ENCODE measurements at regions not wholly inside any gene's neighbourhood (a gene's known extent, or its start where the extent isn't known, plus 50 kb on each side); places are given as distances from the start of the nearest gene placed in this dataset.
"Not testable (repeated sequence)": the region's sequence is repeated elsewhere in the genome, so short reads cannot be mapped to it uniquely, and the experiment has no call there.

DNA sequence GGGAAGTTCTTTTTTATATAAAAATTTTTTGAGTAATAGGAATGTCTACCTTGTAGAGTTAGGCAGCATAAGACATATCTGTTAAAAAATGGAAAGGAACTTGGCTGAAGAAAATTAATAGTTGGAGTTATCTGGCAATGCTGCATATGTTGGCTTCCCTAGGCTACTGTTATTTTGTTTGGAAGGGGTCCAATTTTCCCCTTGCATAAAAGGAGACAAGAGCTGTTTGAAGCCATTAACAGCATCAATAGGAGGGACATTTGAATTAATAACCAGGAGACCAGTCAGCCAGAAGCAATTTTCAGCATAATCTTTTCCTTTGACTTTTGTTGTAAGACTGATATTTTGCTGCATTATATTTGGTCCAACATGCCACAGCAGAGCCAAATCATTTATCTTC is 80.9 kb upstream of the TAB2 start:
- peak in 2 of 3 donors; percentile 35 to 49 for DNase-seq

DNA sequence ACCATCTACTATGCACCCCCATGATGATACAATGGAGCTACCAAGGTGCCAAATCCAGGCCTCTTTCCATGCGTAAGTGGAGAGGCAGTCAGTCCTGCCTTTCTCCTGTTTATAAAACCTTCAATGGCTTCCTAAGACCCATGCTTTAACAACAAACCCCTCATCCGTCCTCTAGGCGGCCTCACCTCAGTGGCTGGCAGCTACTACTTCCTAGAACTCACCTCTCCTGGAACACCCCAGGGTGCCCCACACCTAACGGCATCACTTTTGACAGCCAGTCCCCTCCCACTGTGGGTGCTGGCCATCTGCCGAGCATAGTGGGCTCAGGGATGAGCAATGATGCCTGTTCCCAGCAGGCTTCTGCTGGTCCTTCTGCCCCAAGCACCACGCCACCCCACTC is 80.0 kb upstream of the TAB2 start:
- no peak for DNase-seq

DNA sequence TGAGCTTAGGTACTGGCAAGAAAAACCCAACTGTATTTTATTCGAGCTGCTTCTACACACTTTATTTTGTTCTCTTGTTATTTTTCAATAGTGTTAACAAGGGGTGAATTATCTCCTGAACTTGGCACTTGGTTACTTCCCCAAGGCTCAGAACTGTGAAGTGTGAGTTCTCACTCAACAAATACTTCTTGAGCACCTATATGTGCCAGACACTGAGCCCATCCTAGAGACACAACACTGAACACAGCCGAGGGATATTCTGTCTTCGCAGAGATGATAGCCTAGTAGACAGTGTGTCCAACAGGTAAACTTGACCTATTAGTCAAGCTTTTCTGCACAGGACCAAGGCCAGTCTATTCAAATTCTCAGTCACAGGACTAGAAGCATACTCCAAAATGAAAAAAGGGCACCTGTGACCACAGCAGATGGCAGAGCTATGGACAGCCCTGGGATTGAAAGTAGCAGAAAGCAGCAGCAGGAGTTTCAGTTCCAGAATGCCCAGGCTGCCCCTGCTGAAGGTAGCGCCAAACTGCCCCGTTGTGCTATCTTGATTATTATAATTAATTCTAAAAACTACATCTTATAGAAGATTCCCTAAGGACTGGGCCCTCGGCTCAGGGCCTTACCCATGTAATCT is 77.8 kb upstream of the TAB2 start:
- DNase-seq: no peak

DNA sequence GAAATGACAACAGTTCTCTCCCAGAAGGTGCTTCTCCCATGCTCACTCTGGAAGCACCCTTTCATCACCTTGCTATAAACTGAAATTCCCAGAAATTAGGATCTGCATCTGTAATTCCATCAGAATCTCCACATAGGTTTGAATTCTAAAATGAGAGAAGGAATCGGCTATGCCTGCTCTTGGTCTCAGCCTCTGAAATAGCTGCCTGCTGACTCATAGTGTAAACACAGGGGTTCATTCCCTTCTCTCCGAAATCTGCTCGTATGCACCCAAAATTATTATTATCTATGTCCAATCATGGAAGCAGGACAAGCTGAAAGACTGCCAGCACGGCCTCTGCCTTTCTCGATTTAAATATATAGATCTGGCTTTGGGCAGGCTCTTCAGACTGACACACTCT is 74.6 kb upstream of the TAB2 start:
- DNase-seq: no peak

DNA sequence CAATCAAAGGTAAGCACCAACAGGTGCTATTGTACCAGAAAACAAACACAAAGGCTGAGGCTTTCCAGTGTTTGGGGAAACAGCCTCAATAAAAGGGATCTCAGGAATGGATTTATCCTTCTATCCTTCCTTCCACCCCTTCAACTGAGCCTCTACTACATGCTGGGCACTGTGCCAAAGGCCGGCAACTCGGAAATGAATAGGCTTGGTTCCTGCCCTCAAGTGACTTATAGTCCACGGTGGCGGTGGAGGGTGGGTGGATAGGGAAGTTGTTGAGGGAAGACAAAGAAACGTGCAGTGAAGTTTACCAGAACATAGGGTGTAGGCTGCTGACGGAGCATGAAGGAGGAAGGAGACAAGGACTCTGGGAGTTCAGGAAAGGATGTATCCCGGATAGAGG is 73.4 kb upstream of the TAB2 start:
- DNase-seq: no peak

DNA sequence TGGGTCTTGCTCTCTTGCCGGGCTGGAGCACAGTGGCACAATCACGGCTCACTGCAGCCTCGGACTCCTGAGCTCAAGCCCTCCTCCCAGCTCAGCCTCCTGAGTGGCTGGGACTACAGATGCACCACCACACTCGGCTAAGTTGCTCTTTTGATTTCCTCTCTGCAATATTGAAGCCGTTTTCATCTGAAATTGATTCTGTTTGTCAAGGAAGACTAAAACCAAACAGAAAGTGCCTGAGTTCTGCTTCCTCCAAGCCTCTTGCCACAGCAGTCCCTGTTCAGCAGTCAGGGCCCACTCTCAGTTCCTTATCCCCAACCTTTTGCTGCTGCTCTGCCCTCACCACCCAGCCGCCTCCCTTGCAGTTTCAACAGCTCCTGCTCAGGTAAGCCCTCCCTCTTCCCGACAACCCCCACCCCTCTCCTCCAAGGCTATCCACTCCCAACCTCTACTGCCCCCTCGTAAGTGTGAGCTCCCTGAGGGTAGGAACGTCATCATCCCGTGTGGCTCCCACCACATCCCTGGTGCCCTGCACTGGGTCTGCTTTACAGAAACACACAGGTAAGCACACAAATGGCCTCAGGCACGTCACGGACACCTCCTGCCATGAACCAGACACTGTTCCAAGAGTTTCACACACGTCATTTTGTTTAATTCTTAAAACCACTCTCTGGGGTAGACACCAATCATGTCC is 70.7 kb upstream of the TAB2 start:
- DNase-seq: peak in 1 of 3 donors; percentile 36

DNA sequence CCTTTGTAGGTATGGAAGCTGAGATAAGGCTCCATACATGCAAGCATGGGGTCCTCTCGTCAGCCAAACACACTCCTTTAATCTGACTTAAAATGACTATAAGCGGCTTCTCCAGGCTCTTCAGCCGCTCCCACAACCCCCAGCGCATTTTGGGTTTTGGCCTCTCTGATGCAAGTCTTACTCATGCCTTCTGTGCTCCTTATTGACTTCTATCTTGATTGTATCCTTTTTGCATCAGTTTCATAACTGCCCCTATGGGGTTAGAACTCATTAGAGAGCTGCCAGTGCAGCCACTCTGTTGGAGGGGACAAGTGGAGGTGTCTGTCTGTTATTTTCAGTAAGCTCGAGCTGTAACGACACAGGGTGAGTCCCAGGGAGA is 70.1 kb upstream of the TAB2 start:
- DNase-seq: no peak

DNA sequence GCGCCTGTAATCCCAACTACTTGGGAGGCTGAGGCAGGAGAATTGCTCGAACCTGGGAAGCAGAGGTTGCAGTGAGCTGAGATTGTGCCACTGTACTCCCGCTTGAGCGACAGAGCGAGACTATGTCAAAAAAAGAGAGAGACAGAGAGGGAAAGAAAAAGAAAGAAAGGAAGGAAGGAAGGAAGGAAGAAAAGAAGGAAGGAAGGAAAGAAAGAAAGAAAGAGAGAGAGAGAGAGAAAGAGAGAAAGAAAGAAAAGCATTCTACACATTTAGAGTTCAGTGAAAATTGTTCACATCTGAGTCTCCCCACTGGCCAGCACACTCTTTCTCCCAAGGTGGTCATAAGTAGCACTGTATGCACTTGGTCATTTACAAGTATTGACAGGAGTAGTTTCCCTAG is 69.2 kb upstream of the TAB2 start:
- not testable (repeated sequence) for DNase-seq

DNA sequence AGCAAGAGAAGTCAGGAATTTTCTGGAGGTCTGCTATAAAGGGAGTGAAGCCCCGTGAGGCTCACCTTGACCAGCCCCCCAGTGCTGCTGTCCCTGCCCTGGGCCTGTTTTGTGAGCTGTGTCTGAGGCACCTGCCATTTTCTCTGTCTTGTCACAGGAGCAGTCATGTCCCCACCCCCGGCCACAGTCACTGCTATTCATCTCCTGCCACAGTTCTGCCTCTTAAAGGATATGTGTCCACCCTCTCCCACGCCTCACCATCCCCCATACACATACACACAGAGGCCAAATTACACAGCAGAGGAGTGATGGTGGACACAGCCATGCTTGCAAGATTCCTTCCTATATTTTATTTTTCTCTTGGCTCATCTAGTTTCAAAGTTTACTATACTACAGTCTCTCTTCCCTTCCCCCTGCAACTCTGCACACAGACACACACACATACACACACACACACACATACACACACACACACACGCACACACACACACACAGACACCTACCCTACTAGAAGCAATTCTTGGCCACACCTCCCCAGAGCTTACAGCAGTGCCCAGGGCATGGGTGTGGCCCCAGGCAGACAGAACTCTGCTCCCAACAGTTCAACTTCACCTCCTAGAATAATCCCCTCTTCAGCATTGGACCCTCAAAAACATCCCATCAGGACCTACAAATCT is 68.7 kb upstream of the TAB2 start:
- DNase-seq: no peak

DNA sequence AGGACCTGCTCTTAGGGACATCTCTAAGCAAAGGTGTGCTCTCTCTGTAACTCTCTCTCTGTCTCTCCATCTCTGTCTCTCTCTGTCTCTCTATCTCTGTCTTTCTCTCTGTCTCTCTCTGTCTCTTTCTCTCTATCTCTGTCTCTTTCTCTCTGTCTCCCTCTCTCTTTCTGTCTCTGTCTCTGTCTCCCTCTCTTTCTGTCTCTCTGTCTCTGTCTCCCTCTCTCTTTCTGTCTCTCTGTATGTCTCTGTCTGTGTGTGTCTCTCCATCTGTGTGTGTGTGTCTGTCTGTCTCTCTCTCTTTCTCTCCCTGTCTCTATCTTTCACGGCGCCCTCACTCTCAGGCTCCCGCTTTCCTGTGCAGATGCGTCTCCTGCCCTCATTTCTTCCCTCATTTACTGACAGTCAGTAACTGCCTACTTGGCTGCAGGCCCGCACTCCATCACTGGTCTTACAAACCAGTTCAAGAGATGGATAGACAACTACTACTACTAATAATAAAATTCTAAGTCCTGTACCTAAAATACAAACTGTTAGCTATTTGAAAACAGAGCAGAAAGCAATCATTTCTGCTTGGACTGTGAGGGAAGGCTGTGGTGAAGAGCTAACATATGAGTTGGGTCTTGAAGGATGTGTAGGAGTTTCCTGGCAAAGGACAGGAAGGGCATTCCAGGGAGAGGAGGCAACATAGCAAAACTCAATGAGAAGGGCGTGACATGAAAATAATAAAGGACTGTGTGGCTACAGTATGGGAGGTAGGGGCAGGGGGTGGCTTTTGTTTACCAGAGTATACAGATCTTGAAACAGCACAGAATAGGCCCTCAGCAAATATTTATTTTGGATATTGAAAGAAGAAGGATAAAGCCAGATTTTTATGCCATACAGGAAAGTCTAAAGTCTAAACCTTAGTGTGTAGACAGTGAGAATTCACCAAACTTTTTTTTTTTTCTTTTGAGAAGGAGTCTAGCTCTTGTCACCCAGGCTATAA is 67.8 kb upstream of the TAB2 start:
- no peak for DNase-seq

DNA sequence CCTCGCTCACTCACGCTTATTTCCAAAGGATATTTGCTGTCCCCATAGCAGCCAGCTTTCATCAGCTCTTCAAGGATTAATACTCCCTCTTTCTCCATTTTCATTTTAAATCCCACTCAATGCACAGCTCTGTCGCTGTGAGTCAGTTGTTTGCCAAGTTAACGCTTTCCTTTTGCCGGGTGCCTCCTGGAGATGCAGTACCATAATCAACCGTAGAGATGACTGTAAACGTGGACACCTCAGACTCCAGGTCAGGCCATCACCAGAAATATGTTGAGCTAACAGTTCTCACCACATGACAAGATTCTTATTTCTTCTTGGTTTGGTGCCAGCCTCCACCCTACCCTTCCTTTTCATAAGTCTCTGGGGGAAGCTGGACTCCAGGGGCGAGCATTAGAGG is 66.6 kb upstream of the TAB2 start:
- DNase-seq: no peak

DNA sequence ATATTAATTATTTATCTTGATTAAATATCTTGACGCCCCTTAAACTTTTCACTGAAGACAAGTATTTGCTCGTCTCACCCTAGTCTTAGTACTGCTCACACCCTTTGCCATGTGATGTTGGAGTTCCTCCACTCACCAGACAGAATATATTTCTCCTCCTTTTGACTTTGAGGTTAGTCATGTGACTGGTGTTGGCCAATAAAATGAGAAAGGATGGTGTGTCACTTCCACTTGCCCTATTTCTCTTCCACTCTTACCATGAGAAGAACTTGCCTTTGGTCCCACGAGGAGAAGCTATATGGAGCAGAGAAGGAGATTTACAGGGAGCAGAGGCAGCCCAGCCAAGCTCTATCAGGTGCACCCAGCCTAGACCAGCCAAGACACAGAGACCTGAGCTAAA is 64.9 kb upstream of the TAB2 start:
- no peak for DNase-seq

DNA sequence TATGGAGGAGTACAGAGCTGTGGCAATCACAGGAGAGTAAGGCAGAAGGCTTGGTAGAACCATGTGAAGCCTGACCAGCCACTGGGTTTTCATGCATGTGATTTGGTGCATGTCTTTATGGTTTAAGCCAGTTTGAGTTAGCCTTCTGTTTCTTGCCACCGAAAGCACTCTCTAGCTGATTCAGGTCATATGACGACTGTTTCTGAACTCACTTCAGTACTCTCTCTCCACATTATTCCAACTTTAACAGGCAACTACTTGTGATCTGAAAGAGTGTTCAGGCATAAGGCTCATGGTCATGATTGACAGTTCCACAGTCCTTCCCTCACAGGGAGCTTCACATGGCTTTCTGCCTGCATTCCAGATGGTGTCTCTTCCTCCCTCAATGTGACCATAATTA is 63.3 kb upstream of the TAB2 start:
- DNase-seq: no peak

DNA sequence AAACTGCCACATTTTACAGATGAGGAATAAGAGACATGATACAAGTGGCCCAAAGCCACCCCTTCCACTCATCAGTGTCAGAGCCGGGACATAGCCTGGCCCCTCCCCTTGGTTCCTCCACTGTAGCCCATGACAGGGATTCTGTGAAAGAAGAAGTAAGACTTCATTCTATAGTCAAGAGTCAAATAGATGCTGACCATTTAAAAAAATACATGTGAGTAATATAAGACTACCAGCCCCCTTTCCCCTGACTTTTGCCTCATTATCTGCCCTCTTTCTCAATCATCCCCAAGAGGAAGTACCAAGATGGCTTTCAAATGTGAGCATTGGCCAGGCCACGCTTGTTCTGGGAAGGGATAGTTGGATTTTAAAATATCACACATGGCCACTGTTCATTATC is 57.8 kb upstream of the TAB2 start:
- DNase-seq: no peak

DNA sequence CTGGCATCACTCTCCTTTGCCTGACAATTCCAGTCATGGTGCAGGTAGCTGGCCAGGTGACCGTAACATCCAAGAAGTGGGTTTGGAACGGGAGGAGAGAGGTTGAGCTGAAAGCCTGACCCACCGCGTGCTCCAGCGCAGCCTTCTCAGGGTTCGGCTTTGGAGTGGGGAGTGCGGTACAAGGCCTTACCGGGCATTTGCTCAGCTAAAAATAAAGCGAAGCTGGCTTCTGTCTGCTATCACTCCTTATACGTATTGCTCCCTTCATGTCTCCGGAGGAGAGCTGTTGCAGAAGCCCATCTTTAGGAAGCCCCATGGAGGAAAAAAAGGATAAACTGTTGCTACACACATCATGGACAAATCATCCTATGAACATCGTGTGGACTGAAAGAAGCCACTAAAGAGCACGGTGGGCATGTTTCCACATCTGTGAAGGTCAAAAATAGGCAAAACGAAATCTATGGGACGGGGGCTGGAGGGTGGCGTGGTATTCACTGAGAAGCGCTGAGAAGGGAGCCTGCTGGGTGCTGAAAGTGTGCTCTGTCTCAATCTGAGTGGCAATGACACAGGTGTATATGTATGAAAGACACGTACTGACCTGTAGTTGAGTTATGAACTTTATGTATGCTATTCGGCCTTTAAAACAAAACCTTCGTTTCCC is 57.2 kb upstream of the TAB2 start:
- no peak for DNase-seq

DNA sequence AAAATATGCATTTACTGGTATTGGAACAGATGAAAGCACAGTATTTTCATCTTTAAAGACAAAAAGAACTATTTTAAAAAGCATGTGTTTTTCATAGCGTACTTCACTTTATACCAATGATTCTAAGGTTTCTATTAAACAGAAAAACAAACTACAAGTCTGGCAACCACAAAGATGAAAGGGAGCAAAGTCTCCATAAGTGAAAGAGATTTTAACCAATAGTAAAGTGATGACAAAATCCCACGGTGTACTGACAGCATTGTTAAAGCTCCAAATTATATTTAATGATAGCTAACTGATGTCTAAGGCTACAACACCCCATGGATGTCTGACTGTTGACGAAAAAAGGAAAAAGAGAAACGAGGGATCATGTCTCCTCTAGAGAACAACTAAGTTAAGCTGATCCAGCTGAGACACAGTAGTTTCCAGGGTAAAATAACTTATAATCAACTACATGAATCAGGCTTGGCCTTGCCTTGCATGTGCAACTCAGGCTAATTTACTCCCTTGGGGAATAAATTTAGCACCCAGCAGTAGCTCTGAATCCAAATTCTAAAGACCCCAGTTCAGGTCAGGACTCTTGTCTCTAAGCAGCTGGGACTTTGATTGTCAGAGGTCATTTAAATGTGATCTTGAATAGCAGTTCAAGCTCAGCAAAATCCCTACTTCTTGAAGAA is 56.0 kb upstream of the TAB2 start:
- DNase-seq: no peak

DNA sequence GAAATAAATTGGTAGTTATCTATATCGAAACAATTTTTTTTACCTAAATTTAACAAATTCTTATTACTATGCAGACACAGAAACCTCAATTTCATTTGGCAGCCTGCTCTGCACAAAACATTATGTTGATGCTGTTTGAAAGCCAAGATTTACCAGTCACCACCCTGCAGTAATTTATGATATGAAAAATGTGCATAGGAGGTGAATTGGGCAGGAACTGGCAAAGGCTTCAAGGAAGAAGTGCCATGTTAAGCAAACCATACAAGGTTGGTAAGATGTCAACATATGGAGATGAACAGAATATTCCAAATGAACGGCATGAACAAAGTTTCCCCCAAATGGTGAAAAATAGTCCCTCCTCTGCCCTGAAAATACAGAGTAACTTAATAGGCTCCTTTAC is 54.2 kb upstream of the TAB2 start:
- DNase-seq: no peak

DNA sequence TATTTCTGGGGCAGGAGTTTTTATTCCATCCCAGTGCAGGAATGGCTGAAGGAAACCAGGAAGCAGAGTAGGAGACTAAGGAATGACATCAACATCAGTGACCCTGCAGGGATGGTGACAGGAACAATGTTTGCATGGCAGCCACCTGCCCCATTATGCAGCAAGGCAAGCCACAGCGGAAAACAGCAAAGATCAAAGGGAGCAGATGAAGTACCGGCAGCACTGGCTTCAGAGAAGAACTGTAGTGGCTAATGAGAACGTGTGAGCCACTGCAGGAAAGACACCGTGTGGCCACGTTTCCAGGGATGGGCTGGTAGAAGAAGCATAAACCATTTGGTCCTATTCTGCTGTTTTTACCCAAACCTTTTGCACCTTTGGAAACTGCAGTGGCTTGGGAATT is 52.9 kb upstream of the TAB2 start:
- no peak for DNase-seq

DNA sequence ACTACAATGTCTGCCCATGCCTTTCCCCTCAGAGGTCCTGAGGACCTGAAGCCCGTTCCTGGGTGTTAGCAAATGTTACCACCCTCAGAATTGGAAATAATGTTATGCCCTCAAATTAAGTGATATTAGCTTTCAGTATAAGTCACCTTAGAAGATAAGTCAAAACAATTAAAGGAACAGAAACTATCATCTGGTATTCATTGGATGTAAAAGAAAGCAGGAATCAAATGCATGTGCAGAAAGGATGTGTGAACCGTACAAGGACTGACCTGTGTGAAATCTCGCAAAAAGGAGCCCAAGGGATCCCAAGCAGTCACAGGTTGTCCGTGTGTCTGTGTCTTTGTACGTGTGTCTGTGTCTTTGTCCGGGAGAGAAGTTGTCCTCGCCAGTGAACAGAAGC is 51.6 kb upstream of the TAB2 start:
- no peak for DNase-seq

DNA sequence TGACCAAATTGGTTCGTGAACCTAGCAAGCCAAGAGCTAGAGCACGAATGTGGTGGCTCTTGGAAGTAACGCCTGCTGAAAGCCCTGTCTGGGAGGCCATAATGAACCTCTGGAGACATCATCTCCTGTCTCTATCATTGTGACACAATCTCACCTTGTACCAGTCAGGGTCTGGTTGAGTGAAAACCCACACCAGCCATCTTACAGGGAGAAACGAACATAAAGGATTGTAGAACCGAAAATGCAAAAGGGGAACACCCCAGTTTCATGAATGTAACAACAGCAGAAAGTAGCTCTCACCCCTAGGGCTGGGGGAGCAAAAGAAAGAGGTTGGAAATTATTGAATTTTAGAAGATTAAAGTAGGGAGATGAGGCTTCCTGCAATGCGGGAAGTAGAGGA is 50.9 kb upstream of the TAB2 start:
- no peak for DNase-seq

DNA sequence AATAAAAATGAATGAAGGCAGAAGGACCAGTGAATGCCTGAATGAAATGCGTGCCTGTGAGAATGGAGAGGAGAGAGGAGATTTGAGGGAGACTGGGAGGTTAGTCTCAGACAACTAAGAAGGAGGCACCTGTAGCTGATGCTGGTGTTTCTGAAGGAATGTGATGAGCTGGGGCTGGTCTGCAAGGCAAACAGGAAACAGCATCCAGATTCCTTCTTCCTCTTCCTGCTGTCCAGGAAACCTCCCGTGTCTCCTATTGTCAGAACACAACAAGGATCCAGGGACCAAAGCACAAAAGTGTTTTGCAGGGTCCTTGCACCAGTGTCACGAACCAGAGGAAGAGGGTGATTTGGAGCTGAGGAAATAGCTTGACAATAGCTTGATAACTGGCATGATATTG is 50.4 kb upstream of the TAB2 start:
- DNase-seq: no peak

All from muscle of back (tissue), 3 donors.